ENCODE measurements at regions not wholly inside any gene's neighbourhood (a gene's known extent, or its start where the extent isn't known, plus 50 kb on each side); places are given as distances from the start of the nearest gene placed in this dataset.
A peak's percentile ranks its signal among the peaks of the same experiment; 100 is the strongest.

GRCh38 chr12:95412482-95413311, 61.3 kb upstream of the METAP2 start:
- peak; percentile 99 for DNase-seq (ENCODE audit: extremely low read depth, low read depth)
- no peak for TF ChIP-seq CTCF (IDR thresholded peaks at IDR 0.05; ENCODE audit: low read depth, low read length)

GRCh38 chr12:95413576-95413975, 60.4 kb upstream of the METAP2 start:
- no peak for TF ChIP-seq CTCF (IDR thresholded peaks at IDR 0.05; ENCODE audit: low read depth, low read length)
- no peak for DNase-seq (ENCODE audit: extremely low read depth, low read depth)

- DNase-seq (ENCODE audit: extremely low read depth, low read depth) = no peak
- no peak for TF ChIP-seq CTCF (IDR thresholded peaks at IDR 0.05; ENCODE audit: low read depth, low read length)
Observed at GRCh38 chr12:95415451-95415850, 58.5 kb upstream of the METAP2 start.

GRCh38 chr12:95416111-95416636, 57.8 kb upstream of the METAP2 start:
- TF ChIP-seq CTCF (IDR thresholded peaks at IDR 0.05; ENCODE audit: low read depth, low read length) = no peak
- DNase-seq (ENCODE audit: extremely low read depth, low read depth) = no peak

- no peak for TF ChIP-seq CTCF (IDR thresholded peaks at IDR 0.05; ENCODE audit: low read depth, low read length)
- no peak for DNase-seq (ENCODE audit: extremely low read depth, low read depth)
Observed at GRCh38 chr12:95417372-95417771, 56.6 kb upstream of the METAP2 start.

- DNase-seq (ENCODE audit: extremely low read depth, low read depth) = no peak
- no peak for TF ChIP-seq CTCF (IDR thresholded peaks at IDR 0.05; ENCODE audit: low read depth, low read length)
Observed at GRCh38 chr12:95418142-95418541, 55.8 kb upstream of the METAP2 start.
